Suppressor macrophage (primary cell): ENCODE measurements at regions not wholly inside any gene's neighbourhood (a gene's known extent, or its start where the extent isn't known, plus 50 kb on each side); places are given as distances from the start of the nearest gene placed in this dataset.
"Not testable (repeated sequence)": the region's sequence is repeated elsewhere in the genome, so short reads cannot be mapped to it uniquely, and the experiment has no call there.

Experiments
- DNase-seq, 4 experiments: peaks; one replicate each; pipeline ENCODE4 v3.0.0-alpha.2; 2020 to 2022

DNA sequence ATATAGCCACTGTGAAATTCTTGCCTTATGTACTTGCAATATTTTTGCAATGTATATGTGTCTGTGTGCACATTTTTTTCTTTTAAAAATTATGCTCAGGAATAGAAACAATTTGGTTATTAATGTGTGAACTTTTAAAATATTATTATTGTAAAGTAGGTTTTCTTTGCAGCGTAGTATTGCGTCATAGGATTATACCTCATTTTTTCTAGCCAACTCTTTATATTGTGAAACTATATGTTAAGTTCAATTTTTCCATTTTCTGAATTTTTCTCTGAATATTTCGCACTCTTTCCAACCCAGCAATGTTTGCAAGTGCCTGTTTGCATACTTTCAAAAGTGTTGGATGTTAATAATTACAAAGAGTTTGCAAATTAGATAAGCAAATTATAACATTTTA lies 471.6 kb upstream of the LMO3 start:
- no peak for DNase-seq

DNA sequence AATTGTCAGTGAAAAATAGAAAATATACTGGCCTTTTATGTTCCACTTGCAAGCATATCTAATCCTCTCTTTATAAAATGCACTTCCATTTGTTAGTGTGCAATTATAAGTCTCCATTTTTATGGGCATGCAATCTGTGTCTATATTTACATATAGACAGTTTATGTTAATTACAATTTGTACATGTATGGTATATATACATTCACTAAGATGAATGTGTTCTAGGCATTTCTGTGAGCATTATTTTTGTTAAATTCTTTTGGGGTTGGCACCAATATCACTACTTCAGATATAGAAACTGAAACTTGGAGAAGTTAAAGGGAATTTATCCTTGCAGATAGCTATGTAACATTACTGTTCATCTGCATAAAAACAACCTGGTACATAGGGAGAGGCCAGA lies 470.8 kb upstream of the LMO3 start:
- no peak for DNase-seq

DNA sequence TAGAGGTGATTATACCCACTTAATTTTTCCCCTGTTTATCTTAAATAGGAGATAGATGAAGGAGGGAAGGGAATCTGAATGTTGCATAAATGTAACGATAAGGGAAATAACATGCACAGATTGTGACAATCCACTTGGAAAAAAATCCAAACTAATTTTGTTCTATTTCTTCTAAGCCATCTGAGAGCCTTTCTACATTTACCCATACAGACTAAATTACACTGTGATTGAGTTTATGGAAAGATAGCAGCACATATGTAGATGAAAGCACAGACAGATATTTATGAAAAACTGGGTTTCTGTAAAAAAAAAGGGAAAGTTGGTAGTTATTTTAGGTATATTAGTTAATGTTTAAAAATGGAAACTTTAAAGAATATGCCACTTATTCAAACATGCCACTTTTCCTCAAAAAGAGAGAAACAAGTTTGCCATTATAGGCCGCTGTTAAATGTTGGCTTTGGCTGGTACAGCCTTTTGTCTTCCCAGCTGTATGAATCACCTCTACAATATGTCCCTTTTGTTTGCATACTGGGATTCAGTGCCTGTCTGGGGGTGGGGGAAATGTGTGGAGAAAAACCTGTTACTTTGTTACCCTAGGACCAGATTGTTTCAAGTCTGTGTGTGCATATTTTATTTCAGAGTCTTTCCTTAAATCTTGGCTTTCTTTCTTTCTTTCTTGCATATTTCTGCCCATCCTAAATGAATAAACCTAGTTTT lies 470.2 kb upstream of the LMO3 start:
- no peak for DNase-seq

DNA sequence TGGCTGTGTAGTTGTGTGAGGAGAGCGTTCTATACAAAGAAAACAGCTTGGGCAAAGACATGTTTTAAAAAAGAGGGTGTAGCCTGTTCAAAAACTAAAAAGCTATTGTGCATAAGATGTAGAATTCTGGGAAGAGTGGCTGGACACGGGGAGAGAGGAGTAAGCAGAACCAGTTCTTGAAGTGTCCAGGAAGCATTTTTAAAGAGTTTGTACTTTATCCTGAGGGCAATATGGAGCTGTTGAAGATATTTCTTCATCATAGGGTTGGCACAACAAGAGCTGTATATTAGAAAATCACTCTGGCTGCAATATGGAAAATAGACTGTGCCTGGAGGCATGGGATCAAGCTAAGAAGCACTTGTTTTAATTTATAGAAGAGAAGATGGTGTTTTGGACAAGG lies 458.9 kb upstream of the LMO3 start:
- DNase-seq = no peak

DNA sequence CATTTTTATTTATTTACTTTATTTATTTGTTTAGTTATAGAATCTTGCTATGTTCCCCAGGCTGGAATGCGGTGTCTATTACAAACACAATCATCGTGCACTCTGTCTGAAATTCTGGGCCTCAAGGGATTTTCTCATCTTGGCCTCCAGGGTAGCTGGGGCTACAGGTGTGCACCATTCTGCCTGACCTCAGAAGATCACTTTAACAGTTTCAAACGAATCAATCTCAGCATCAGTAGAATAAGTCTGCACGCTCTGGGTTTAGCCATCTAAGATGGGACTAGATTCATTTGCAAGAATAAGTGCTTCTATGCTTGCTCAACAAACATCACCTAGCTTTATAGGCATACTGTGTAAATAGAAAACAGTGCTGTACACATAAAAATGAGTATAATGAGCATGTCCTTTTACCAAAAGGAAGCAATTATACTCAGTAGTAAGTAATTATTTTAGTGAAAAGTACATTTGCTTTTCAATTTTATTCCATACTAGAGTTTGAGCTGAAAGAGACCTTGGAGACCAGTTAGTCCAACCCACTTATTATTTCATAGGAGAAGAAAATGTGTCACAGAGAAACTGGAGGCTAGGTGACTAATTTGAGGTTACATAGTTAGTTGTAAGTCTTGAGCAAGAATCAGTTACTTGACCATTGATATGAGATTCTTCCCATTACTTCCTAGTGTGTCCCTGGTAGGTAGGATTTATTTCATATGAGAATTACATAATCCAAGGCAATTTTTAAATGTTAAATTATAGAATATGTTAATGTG lies 456.5 kb upstream of the LMO3 start:
- DNase-seq = no peak

DNA sequence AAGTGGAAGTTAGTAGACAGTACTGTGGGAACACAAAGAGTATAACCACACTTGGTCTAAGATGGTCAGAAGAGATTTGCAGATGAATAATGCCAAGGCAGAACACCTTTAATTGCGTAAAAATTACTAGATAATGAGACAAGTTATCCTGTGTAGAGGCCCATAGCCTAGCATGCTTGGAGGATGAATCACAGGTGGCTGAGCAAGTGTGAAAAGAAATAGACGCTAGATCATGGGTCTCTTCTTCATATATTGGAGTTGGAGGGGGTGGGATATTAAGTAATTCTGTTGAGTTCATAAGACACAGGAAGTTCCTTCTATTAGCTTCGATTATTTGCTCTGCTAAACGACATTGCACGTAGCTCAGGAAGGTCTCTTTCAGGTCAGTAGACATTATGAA lies 454.3 kb upstream of the LMO3 start:
- no peak for DNase-seq

DNA sequence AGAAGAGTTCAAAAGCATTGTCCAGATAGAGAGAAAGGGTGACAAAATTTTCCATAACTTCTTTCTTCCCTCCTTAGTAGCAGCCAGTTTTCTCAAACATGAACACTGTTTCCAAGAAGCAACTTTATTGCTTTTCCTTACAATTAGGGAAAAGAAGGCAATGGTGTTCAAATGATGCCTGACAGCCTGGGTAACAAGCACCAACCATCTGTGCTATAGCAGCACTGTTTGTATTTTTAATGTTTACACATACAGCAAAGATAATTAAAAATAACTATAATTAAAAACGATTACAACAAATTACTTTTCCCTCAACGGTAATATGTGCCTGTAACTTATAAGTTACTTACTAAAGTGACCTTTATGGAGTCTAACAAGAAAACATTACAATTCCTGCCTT lies 450.6 kb upstream of the LMO3 start:
- DNase-seq = no peak

DNA sequence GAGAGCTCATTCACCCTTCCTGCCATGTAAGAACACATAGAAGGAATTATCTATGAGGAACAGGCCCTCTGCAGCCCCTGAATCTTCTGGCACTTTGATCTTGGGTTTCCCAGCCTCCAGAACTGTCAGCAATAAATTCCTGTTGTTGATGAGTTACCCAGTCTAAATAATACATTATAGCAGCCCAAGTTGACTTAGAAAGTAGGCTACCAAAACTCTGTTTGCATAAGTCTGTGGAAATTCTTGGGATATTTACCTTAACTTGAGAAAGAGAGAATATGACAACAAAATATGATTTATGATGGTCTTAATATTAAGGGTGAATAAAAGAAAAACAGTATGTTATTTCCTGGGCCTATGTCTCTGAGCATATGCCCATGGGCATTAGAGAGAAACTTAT lies 433.0 kb upstream of the LMO3 start:
- no peak for DNase-seq

DNA sequence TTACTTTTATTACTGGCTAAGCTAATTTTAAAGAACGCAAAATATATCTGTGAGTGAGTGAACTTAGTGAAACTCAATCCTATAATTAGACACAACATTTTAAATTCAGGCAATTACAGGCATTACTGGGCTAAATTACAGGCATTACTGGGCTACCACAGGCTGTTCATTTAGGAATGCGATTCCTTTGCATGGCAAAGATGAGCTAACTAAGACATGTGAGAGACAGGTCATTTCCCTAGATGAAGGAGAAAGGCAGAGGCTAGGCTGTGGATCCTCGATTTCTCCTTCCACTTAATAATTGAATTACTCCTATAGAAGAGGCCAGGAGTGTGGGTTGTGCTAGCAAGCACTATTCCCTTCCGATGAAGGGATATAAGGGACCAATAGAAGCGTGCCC lies 429.4 kb upstream of the LMO3 start:
- no peak for DNase-seq

DNA sequence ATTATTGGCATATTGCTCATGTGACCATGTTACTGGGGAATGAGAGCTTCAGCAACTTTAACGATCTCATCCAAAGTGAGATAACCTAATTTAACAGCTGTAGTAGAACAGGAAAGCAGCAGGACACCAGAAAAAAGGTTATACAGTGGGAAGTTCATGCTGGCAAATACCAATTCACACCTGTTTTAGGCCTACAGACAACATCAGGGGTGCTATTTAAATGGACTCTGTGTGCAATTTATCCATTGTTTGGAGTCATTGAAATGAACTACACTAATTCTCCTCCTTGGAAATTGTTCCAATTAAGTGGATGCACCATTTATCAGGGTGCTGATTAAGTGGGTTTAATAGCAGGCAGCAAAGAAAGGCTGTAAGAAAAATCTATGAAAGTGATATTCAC lies 424.4 kb upstream of the LMO3 start:
- DNase-seq = no peak

DNA sequence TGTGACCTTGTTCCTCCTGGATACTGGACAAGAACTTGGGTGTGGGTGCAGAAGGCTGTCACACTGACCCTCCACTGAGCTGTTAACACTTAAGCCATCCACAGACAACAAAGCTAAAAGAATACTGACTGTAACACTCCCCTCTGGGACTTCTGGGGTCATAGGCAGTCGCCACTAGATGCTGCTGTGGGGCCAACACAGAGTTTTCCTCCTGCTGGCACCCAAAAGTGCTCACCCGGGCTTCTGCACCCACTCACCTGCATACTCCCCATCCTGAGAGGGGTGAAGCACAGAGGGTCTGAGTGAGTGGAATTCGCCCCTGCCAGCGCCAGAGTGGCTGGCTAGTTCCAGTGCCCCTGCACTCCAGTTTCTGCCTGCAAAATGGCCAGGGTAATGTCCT lies 422.4 kb upstream of the LMO3 start:
- no peak for DNase-seq

DNA sequence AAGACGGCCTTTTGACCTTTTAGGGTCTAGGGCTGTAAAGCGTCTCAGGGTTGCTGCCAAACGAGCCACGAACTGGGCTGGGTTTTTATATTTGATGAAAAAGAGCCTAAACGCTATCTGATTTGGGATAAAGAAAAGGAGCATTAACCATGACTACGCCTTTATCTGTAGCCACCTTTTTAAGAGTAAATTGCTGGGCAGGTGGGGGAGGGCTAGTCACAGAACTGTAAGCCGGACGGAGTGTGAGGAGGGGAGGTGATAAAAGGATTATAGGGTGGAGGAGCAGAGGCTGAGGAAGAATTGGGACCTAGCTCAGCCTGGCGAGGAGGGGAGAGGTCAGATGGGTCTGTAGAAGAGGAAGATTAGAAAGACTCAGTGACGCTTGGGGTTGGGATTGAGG lies 419.5 kb upstream of the LMO3 start:
- not testable (repeated sequence) for DNase-seq

DNA sequence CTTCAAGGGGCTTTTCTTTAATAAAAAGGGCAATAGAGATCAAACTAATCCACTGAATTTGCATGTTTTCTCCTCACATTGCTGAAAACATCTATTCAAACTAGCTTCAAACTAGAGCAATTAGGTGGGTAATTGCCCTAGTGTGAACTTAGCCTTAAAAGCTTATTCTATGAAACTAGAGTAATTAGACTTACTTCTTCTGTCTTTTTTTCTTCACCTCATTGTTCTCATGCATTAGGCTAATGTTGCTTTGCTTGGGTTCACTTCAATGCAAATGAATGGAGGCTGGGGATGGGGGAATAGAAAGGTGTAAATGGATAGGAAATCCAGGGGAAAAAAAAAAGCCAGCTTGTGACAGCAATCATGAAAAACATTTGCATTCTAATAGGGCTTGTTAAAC lies 414.8 kb upstream of the LMO3 start:
- DNase-seq = no peak

DNA sequence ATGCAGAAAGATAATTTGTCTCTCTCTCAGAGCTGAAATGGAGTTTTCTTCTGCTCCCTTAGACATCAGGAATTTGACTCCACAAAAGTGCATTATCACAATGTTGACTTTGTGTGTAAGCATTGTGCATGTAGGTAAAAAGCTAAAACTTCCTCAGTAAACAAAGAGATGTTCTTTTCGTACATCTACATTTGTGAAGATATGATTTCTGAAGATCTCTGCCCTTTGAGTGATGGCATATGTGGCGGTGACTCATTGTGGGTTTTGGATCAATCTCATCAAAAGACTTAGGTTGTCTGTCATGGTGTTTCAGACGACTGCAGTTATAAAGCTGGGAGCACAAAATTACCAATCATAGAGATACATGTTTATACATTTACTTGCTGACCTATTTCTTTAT lies 411.4 kb upstream of the LMO3 start:
- DNase-seq = no peak

DNA sequence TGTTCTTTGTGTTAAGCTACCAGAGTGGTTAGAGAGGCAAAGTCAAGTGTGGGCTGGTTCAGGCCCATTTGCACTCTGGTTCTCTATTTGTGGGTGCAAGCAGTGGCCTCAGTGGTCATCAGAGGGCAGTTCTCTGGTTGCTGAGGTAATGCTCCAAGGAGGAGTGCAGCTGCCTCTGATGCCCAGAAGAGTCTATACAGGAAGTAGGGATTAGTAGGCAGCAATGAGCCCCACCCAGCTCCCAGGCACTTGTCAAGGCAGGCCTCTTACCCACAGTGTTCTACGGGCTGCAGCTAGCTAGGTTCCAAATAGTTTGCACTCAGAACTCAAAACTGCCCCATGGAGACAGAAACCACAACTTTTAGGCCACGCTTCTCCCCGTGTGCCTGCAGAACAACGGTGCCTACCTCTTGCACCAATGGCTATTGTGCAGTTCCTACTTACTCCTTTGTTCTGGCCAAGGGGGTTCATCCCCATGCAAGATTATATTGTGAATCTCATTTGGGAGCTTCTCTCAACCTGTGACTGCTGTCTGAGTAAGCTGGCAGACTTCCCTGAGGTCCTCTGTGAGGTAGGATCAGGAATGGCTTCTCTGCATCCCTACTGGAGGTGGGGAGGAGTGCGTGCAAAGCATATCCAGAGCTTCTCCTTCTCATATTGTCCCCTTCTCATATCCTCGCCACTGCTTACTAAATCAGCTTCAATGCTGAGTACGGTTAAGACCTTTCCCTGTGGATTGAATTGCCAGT lies 410.3 kb upstream of the LMO3 start:
- no peak for DNase-seq

DNA sequence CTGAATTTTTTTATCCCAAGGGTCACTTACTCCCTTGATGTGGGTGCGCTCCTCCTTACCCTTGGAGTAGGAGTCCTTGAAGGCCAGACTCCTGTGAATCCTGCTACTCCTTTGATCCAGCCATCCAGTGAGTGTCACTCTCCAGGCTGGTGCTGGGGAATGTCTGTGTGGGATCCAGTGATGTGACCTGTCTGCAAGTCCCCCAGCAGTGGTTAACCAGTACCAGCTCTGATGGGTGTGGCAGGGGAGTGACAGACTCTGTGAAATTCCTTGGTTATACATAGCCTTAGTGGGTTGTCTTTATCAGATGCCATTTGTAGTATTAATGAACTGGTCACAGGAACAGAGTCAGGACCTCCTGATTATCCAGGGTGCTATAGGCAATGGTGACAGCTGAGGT lies 409.5 kb upstream of the LMO3 start:
- no peak for DNase-seq

DNA sequence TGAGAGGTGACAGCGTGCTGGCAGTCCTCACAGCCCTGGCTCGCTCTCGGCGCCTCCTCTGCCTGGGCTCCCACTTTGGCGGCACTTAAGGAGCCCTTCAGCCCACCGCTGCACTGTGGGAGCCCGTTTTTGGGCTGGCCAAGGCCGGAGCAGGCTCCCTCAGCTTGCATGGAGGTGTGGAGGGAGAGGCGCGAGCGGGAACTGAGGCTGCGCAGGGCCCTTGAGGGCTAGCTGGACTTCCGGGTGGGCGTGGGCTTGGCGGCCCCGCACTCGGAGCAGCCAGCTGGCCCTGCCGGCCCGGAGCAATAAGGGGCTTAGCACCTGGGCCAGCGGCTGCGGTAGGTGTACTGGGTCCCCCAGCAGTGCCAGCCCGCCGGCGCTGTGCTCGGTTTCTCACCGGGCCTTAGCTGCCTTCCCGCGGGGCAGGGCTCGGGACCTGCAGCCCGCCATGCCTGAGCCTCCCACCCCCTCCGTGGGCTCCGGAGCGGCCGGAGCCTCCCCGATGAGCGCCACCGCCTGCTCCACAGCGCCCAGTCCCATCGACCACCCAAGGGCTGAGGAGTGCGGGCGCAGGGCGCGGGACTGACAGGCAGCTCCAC lies 401.6 kb upstream of the LMO3 start:
- DNase-seq = not testable (repeated sequence)

DNA sequence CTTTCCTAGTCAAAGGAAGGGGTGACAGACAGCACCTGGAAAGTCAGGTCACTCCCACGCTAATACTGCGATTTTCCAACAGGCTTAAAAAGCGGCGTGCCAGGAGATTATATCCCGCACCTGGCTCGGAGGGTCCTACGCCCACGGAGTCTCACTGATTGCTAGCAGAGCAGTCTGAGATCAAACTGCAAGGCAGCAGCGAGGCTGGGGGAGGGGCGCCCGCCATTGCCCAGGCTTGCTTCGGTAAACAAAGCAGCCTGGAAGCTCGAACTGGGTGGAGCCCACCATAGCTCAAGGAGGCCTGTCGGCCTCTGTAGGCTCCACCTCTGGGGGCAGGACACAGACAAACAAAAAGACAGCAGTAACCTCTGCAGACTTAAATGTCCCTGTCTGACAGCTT lies 392.6 kb upstream of the LMO3 start:
- DNase-seq = not testable (repeated sequence)

DNA sequence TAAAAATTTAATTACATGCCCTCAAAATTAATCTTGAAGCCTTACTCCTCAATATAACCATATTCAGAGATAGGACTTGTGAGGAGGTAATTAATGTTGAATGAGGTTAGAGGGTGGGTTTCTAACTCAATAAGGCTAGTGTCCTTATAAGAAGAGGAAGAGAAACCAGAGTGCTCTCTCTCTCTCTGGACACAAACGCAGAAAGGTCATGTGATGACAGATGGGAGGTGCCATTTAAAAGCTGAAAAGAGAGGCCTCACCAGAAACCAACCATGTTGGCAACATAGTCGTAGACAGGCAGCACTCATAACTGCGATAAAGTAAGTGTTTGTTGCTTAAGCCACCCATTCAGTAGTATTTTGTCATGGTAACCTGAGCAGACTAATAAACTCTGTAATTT lies 378.5 kb upstream of the LMO3 start:
- no peak for DNase-seq

DNA sequence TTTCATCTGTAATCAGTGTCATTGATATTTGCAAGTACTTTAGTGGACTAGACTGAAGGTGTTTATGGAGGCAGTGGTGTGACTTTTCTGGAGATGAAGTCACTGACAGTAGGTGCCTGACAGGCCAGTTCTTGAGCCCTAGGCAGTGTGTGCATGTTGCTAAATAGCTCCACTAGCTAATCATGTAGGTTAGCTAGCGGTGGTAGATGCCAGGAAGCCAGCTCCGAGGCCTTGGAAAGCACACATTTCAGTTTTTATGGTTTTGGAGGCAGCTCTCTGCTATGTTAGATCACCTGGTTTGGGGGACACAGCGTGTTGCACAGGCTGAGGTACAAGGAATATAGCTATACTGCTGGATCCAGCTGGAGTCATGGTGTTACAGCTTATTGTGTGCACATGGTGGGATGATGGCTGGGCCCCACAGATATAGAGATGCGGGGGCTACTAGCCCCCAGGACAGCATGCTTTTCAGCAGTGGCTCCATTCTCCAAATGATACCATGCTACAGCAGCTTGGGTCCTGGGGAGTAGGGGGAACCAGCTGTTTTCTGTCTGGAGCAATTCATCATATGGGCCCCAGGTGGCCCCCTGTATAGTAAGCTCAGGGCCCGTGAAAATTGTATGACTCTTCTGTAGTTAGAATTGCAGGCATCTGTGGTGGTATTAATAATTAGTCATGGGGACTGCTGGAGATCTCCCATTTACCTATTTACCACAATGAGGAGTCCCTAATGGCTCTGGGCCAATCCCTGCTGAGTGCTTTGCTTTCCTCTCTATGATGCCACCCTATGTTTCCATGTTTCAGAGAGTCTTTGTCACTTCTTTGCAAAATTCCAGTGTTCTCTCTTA lies 367.2 kb upstream of the LMO3 start:
- no peak for DNase-seq

DNA sequence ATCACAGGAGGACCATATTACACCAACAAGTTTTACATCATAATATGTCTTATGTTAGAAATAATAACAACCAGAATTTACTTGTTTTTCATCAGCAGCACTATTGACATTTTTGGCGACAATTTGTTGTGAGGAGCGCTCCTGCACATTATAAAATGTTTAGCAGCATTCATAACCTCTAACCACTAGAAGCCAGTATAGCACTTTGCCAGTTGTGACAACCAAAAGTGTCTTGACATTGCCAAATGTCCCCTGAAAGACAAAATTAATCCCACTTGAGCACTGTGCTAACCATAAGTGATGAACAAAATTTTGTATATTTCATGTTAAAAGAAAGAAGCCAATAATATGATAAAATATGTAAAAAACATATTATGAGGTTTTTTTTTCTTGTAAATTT lies 356.9 kb upstream of the LMO3 start:
- DNase-seq = no peak

DNA sequence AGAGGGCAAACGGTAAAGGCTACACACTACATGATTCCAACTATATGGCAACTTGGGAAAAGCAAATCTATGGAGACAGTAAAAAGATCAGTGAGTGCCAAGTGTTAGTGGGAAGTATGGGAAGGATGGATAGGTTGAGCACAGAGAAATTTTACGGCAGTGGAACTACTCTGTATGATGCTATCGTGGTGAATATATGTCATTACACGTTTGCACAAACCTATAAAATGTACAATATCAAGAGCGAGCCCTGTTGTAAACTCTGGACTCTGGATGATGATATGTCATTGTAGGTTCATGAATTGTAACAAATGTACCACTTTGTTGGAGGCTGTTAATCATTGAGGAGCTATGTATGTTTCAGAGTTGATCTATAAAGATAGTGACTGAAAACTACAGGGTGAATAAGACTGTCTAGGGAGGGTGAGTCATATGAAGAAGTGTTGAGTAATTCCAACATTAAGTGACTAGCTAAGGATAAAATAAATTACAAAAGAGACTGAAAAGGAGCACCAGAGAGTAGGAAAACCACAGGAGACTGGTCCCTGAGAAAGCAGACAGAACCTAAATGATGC lies 349.2 kb upstream of the LMO3 start:
- no peak for DNase-seq
